ENCODE measurements at regions not wholly inside any gene's neighbourhood (a gene's known extent, or its start where the extent isn't known, plus 50 kb on each side); places are given as distances from the start of the nearest gene placed in this dataset.

DNA sequence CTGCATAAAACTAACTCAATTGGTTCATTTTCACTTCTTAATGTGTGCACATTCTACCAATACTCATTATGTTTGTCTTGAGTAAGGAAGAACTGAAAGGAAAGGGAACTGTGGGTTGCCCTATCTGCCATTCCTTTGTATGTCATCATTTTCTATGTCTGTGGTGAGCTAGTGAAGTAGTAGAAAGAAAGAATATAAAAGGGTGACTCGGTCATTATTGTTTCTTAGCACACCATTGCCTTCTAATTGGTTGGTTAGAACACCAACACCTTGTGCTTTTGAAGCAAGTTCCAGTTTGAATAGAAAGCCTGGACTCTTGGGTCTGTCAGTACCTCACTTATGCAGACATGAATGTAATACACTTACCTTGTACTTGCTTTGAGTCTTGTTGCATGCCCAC lies 64.3 kb upstream of the MDFIC start:
- DNase-seq = no peak

DNA sequence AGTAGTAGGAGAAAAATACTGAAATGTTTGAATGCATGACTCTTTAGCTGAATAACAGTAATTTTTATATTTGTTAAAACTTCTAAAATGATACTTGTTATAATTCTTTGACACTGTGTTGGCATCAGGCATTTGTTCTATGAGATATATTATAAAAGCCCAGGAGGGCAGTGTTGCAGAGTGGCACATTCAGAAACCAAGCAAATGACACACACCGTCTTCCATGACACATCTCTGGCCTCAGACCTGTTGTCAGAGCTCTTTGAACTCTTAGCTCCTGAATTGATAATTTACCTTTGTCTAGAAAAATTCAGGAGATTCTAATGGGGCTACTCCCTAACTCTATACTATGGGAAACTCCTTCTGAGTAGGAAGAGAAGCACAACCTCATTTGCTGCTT lies 62.4 kb upstream of the MDFIC start:
- no peak for DNase-seq

DNA sequence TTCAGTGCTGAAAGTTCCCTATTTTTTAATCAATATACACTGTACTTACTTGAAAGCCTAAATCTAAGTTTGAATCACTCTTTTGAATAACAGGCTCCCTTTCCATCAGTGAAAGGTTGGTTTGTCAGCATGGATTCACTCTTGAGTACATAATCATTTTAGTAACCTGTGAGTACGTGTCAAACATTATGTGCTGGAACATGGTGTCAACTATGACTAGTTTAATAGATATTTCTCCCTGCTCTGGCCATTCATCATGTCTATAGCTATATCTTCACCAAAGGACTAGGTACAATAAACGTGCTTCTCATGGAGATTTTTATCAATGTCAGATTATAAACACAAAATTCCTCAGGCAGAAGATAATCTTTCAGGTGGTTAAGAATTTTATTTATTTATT lies 61.7 kb upstream of the MDFIC start:
- no peak for DNase-seq

DNA sequence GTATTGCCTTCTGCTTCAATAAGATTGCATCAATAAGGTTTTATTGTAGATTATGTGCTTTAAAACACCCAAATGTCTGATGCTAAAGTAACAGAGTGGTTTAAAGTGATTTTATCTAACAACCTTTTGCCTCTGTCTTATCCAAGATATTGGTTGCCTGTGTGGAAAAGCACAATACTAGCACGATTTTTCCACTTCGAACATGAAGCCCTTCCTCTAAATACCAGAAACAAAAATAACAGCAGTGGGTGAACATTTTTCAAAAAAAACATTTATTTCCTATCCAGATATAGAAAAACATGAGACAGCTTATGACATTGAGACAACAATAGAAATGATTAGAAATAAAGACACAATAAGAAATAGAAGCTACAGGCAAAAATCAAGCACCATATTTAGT lies 59.5 kb upstream of the MDFIC start:
- no peak for DNase-seq

DNA sequence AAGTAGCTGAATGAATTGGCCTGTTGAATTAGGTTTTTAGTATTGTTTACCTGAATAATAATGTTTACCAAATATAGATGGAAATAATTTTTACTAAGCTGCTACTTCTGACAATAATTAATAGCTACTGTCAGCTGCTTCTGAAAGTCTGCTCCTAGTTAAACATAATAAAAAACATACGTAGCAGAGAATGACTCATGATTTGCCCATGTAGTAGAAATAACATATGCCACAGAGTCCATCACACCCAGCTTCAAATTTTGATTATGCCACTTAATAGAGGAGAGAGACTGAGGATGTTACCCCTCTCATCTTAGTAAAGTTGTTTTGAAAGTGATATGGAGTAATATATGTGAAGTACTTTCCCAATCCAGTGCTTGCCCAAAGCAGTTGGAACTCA lies 57.6 kb upstream of the MDFIC start:
- no peak for DNase-seq

DNA sequence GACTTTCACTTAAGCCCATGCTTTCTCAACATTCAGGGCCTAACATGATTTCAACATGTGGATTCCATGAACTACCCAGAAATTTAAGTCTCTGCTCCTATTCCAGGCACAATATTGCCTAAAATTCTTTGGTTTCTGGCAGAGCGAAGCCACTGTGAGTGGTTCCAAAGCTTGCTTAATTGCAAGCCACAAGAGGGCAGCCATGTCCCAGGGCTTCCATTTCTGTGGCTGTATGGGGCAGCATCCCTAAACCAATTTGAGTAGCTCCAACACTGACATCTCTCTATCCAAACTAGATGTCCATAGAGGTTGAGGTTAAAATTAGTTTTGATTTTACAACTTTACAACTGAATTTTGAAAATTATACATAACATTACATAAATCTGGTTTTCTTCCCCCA lies 56.3 kb upstream of the MDFIC start:
- DNase-seq = peak; percentile 71
